HCT116 (cell line): ENCODE measurements at regions not wholly inside any gene's neighbourhood (a gene's known extent, or its start where the extent isn't known, plus 50 kb on each side); places are given as distances from the start of the nearest gene placed in this dataset.

Source experiments
- ATAC-seq: fragments of 200-7000 bp; cut with Tn5 transposase; 2 replicates; pipeline ENCODE4 v1.9.1; 2020; ENCODE audit warnings: mild to moderate bottlenecking, moderate library complexity
- BruUV-seq: library from RNA; stranded (reverse); fragments of 400-500 nt; replicated peaks from 2 replicates; lab custom pipeline; 2021; lab: Mats Ljungman, UMichigan
- CTCF ChIA-PET: fragments of 300-600 bp; sonication (Branson Sonifier 250); formaldehyde crosslinking; loops from one replicate; lab custom pipeline; 2021; ENCODE audit warnings: antibody characterized with exemption; lab: Charles Lee
- POLR2A ChIA-PET: fragments of 300-600, 350-600 bp; sonication (Branson Sonifier 250); formaldehyde crosslinking; loops from one replicate; lab custom pipeline; 2021; ENCODE audit warnings: antibody characterized with exemption; lab: Charles Lee
- RAD21 ChIA-PET, 2 experiments: fragments of 300-600 bp; sonication (Branson Sonifier 250); formaldehyde crosslinking; loops; one replicate each; lab custom pipeline; 2023; ENCODE audit warnings: low total read pairs in 2 of 2; ENCODE audit not compliant: uncharacterized antibody in 2 of 2, unreplicated experiment in 2 of 2, low non-redundant PET in 1 of 2; lab: Charles Lee
- DNase-seq: peaks from one replicate; pipeline ENCODE4 v3.0.0-alpha.2; 2010; ENCODE audit warnings: low read depth, low spot score
- H2AFZ ChIP-seq: fragments of 200-600 bp; shearing (Covaris generic), sonication (generic); 2 replicates; pipeline ENCODE4 v1.6.1; 2017; ENCODE audit warnings: low read depth, mixed run types, mixed read lengths, antibody characterized with exemption, low read length; ENCODE audit not compliant: poor library complexity, severe bottlenecking
- H3K27ac ChIP-seq: 2 replicates; pipeline ENCODE4 v1.5.1; 2012; ENCODE audit warnings: low read depth, low read length
- H3K27me3 ChIP-seq: fragments of 200-600 bp; sonication (generic); 2 replicates; pipeline ENCODE4 v1.6.1; 2016; ENCODE audit warnings: mixed run types, low read length, mixed read lengths; ENCODE audit not compliant: insufficient read depth
- H3K36me3 ChIP-seq, 2 experiments: fragments of 200-500 bp in 1 of 2; fragments of 200-600 bp in 1 of 2; sonication (Bioruptor generic) in 1 of 2; sonication (generic) in 1 of 2; 2 replicates each; pipeline versions ENCODE4 v1.5.1 to v1.6.1; 2014 to 2016; ENCODE audit warnings: low read length in 2 of 2, inconsistent platforms in 1 of 2, mixed read lengths in 1 of 2, mixed run types in 1 of 2; ENCODE audit not compliant: insufficient read depth in 2 of 2, control insufficient read depth in 1 of 2
- H3K4me1 ChIP-seq, 2 experiments: fragments of 200-600 bp in 1 of 2; sonication (generic) in 1 of 2; 2 replicates each; pipeline versions ENCODE4 v1.5.1 to v1.6.1; 2012 to 2017; ENCODE audit warnings: low read length in 2 of 2, inconsistent platforms in 1 of 2, mild to moderate bottlenecking in 1 of 2, mixed read lengths in 1 of 2, mixed run types in 1 of 2, moderate library complexity in 1 of 2; ENCODE audit not compliant: insufficient read depth in 2 of 2, control insufficient read depth in 1 of 2
- H3K4me2 ChIP-seq: fragments of 200-600 bp; sonication (generic); 2 replicates; pipeline ENCODE4 v1.6.1; 2017; ENCODE audit warnings: mixed run types, low read length, mixed read lengths
- H3K4me3 ChIP-seq, 2 experiments: fragments of 200-600 bp in 1 of 2; sonication (generic) in 1 of 2; replicated peaks in 1 of 2; 2 replicates each; pipeline ENCODE4 v1.5.1; 2011 to 2016; ENCODE audit warnings: low read length in 2 of 2, control low read depth in 1 of 2, low read depth in 1 of 2, mild to moderate bottlenecking in 1 of 2, mixed read lengths in 1 of 2, mixed run types in 1 of 2
- H3K79me2 ChIP-seq: fragments of 200-600 bp; sonication (generic); 2 replicates; pipeline ENCODE4 v1.6.1; 2017; ENCODE audit warnings: mild to moderate bottlenecking, mixed run types, low read length, moderate library complexity, mixed read lengths; ENCODE audit not compliant: insufficient read depth
- H3K9ac ChIP-seq: fragments of 200-600 bp; sonication (generic); 2 replicates; pipeline ENCODE4 v1.6.1; 2016; ENCODE audit warnings: low read length, mixed read lengths
- H3K9me2 ChIP-seq: fragments of 200-600 bp; sonication (generic), shearing (Covaris generic); 2 replicates; pipeline ENCODE4 v1.6.1; 2017; ENCODE audit warnings: mixed run types, mild to moderate bottlenecking, moderate library complexity; ENCODE audit not compliant: insufficient read depth
- H3K9me3 ChIP-seq, 2 experiments: fragments of 200-500 bp in 1 of 2; fragments of 200-600 bp in 1 of 2; sonication (Bioruptor generic) in 1 of 2; sonication (generic) in 1 of 2; 2 replicates each; pipeline ENCODE4 v1.6.1; 2014 to 2017; ENCODE audit warnings: low read length in 2 of 2, mixed read lengths in 2 of 2, inconsistent platforms in 1 of 2, low read depth in 1 of 2, mild to moderate bottlenecking in 1 of 2, mixed run types in 1 of 2, moderate library complexity in 1 of 2; ENCODE audit not compliant: control insufficient read depth in 1 of 2, insufficient read depth in 1 of 2
- H4K20me1 ChIP-seq: fragments of 200-600 bp; sonication (generic), shearing (Covaris generic); 2 replicates; pipeline ENCODE4 v1.6.1; 2017; ENCODE audit warnings: mixed run types, mild to moderate bottlenecking, moderate library complexity; ENCODE audit not compliant: insufficient read depth
- CBX3 ChIP-seq: IDR thresholded peaks from 2 replicates; pipeline ENCODE4 v1.6.1; 2012; ENCODE audit warnings: low read depth
- EGR1 ChIP-seq: IDR thresholded peaks from 2 replicates; pipeline ENCODE4 v1.6.1; 2012; ENCODE audit warnings: low read depth
- ELF1 ChIP-seq: IDR thresholded peaks from 2 replicates; pipeline ENCODE4 v1.6.1; 2012; ENCODE audit warnings: low read depth, borderline replicate concordance
- EZH2 ChIP-seq: fragments of 200-600 bp; sonication (generic); IDR thresholded peaks from 2 replicates; pipeline ENCODE4 v1.6.1; 2017; ENCODE audit warnings: antibody characterized with exemption, mixed run types
- EZH2phosphoT487 ChIP-seq: fragments of 200-600 bp; IDR thresholded peaks from 2 replicates; pipeline ENCODE4 v1.6.1; 2018; ENCODE audit warnings: antibody characterized with exemption, borderline replicate concordance
- POLR2A ChIP-seq: IDR thresholded peaks from 2 replicates; pipeline ENCODE4 v1.7.0; 2011; ENCODE audit warnings: borderline replicate concordance; ENCODE audit not compliant: insufficient read depth, insufficient read length; ENCODE audit errors: extremely low read depth
- POLR2AphosphoS5 ChIP-seq: IDR thresholded peaks from 2 replicates; pipeline ENCODE4 v1.6.1; 2011; ENCODE audit warnings: mild to moderate bottlenecking, low read depth, low read length, moderate library complexity
- RAD21 ChIP-seq: IDR thresholded peaks from 2 replicates; pipeline ENCODE4 v1.6.1; 2012; ENCODE audit warnings: low read depth, mild to moderate bottlenecking
- SIN3A ChIP-seq: IDR thresholded peaks from 2 replicates; pipeline ENCODE4 v1.6.1; 2012; ENCODE audit warnings: low read depth
- SP1 ChIP-seq: IDR thresholded peaks from 2 replicates; pipeline ENCODE4 v1.6.1; 2012; ENCODE audit warnings: low read depth
- SRF ChIP-seq: IDR thresholded peaks from 2 replicates; pipeline ENCODE4 v1.6.1; 2012; ENCODE audit warnings: low read depth
- TCF7L2 ChIP-seq: IDR thresholded peaks from 2 replicates; pipeline ENCODE4 v1.7.0; 2011; ENCODE audit warnings: borderline replicate concordance, inconsistent platforms; ENCODE audit not compliant: insufficient read depth, insufficient read length; ENCODE audit errors: extremely low read depth
- YY1 ChIP-seq: IDR thresholded peaks from 2 replicates; pipeline ENCODE4 v1.6.1; 2011; ENCODE audit warnings: low read length, low read depth, moderate library complexity, mild to moderate bottlenecking; ENCODE audit not compliant: insufficient replicate concordance; ENCODE audit errors: extremely low read depth
- ZFX ChIP-seq: fragments of 450-650 bp; IDR thresholded peaks from 2 replicates; pipeline ENCODE4 v1.6.1; 2017
- intact Hi-C: fragments of 100-400 bp; cut with micrococcal nuclease; formaldehyde crosslinking; loops from 2 replicates; pipeline ENCODE4 v1.10.0; 2022
- TF ChIP-seq, protein P1 (sequence below): IDR thresholded peaks from 2 replicates; pipeline ENCODE4 v1.6.1; 2012

GRCh38 chr1:87915771-87916170, 587.1 kb downstream of the LMO4 start:
- no peaks in the 10 kb centered on the region for H3K79me2 ChIP-seq
- no peak overlapping the region for H3K9ac ChIP-seq
- CTCF ChIA-PET: no interaction called here
- intact Hi-C loops: no loop called here
- POLR2A ChIA-PET: no interaction called here
- no peak for ATAC-seq
- H2AFZ ChIP-seq: no peak overlapping the region
- no peaks in the 10 kb centered on the region for H4K20me1 ChIP-seq
- H3K4me3 ChIP-seq: no peak overlapping the region
- H3K9me2 ChIP-seq: no peaks in the 10 kb centered on the region
- TF ChIP-seq RAD21: no peak
- TF ChIP-seq EZH2: no peak
- BruUV-seq: no TSS peak
- no peaks in the 10 kb centered on the region for H3K36me3 ChIP-seq
- no peak overlapping the region for H3K27ac ChIP-seq
- no peaks in the 10 kb centered on the region for H3K9me3 ChIP-seq
- RAD21 ChIA-PET: no interaction called here
- H3K27me3 ChIP-seq: no peaks in the 10 kb centered on the region
- no peak for DNase-seq
- no peak overlapping the region for H3K4me2 ChIP-seq
- no peaks in the 10 kb centered on the region for H3K4me1 ChIP-seq

- Histone ChIP-seq H2AFZ (no peak overlapping the region), H3K27ac (no peak overlapping the region), H3K9me3 (no peaks in the 10 kb centered on the region), H3K4me3 (no peak overlapping the region), H3K9me2 (no peaks in the 10 kb centered on the region), H3K4me2 (no peak overlapping the region), H3K9ac (no peak overlapping the region), H3K36me3 (no peaks in the 10 kb centered on the region), H3K79me2 (no peaks in the 10 kb centered on the region), H3K27me3 (no peaks in the 10 kb centered on the region), H4K20me1 (no peaks in the 10 kb centered on the region), H3K4me1 (no peaks in the 10 kb centered on the region)
- intact Hi-C loops: no loop called here
- ATAC-seq: no peak
- CTCF ChIA-PET: no interaction called here
- DNase-seq: no peak
- RAD21 ChIA-PET: no interaction called here
- POLR2A ChIA-PET: no interaction called here
- BruUV-seq: no TSS peak
- no peak for TF ChIP-seq SRF
- TF ChIP-seq EGR1: no peak
- no peak for TF ChIP-seq ELF1
- TF ChIP-seq POLR2AphosphoS5: no peak
- TF ChIP-seq YY1: no peak
- TF ChIP-seq POLR2A: no peak
- no peak for TF ChIP-seq TCF7L2
- no peak for TF ChIP-seq EZH2phosphoT487
- TF ChIP-seq, protein P1, sequence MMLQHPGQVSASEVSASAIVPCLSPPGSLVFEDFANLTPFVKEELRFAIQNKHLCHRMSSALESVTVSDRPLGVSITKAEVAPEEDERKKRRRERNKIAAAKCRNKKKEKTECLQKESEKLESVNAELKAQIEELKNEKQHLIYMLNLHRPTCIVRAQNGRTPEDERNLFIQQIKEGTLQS: no peak
- TF ChIP-seq SP1: no peak
- no peak for TF ChIP-seq RAD21
- TF ChIP-seq ZFX: no peak
- no peak for TF ChIP-seq SIN3A
- TF ChIP-seq CBX3: no peak
These were observed 588.3 kb downstream of the LMO4 start for GRCh38 chr1:87916965-87917364.
